ENCODE measurements at regions not wholly inside any gene's neighbourhood (a gene's known extent, or its start where the extent isn't known, plus 50 kb on each side); places are given as distances from the start of the nearest gene placed in this dataset.

DNA sequence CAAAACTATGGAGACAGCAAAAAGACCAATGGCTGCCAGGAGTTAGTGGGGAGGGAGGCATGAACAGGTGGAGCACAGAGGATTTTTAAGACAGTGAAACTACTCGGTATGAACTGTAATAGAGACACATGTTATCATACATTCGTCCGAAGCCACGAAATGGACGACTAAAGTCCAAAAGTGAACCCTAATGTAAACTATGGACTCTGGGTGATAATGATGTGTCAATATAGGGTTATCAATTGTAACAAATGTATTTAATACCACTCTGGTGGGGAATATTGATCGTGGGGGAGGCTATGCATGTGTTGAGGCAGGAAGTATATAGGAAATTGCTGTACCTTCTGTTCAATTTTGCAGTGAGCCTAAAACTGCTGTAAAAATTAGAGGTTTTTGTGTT is 107.0 kb downstream of the CPN2 start:
- ATAC-seq = no peak
- intact Hi-C loops (cut with DNase I) = loop anchor here in 1 of 2 donors (10.0 kb wide), 1 partner anchor 59 kb away; no protein-coding TSS in a partner anchor
- no peak for DNase-seq

GRCh38 chr3:194245474-194245873 is 105.7 kb downstream of the CPN2 start:
- ATAC-seq = no peak
- intact Hi-C loops (cut with DNase I) = loop anchor here in 1 of 2 donors (10.0 kb wide), 1 partner anchor 61 kb away; no protein-coding TSS in a partner anchor
- DNase-seq = no peak

GRCh38 chr3:194245975-194246561 is 105.1 kb downstream of the CPN2 start:
- DNase-seq (no peak), ATAC-seq (no peak)
- intact Hi-C loops (cut with DNase I) = loop anchor here in 1 of 2 donors (10.0 kb wide), 1 partner anchor 61 kb away; no protein-coding TSS in a partner anchor

GRCh38 chr3:194246709-194247349 is 104.3 kb downstream of the CPN2 start:
- ATAC-seq (no peak), DNase-seq (no peak)
- intact Hi-C loops (cut with DNase I) = loop anchor here in 1 of 2 donors (10.0 kb wide), 1 partner anchor 62 kb away; no protein-coding TSS in a partner anchor

DNA sequence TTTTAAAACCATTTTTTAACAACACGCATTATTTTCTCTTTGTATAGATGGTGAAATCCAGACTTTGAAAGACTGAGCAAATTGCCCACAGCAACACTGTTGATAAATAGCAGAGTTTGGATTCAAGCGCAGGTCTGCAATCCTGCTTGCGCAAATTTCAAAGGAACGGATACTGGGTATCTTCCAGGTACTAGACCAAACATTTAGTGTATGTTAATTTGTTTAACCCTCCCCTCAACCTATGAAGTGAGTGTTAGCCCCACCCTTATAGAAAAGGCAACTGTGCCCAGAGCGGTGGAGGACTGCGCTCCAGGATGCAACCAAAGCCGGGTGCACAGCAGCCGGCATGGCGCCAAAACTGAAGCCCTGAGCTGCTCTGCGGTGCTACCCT is 103.8 kb downstream of the CPN2 start:
- no peak for ATAC-seq
- intact Hi-C loops (cut with DNase I) = loop anchor here in 1 of 2 donors (10.0 kb wide), 1 partner anchor 63 kb away; no protein-coding TSS in a partner anchor

DNA sequence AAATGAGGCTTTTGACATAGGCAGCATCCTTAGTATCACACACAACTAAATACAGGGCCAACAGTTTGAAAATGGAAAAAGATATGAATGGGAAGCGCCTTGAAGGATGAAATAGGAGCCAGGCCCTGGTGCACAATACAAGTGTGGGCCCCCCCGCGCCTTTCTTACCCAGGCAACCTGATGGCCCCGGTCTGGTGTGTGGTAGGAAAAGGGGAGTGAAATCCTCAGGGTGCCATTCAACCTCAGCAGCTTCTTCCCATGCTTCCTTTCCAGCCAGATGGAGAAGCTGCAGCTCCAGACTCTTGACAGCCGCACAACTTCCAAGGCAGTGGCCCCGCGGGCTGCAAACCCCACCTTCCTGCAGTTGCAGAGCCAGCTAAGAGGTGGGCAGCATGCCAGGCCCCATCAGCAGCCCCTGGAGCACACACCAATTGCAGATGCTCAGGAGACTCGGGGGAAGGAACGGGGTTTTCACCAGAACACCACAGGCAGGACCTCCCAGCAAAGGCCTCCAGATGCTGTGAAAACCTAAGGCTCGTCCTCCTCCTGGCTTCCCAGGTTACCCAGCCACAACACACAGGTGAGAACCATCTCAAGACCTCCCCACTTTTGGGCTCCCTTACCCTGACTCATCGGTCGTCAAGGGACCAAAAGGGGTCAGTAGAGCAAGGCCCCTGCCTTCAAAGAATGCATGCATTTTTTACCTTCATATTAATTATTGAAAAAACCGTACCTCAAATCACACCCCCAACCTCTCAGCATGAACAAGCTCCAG is 101.6 kb downstream of the CPN2 start:
- no peak for DNase-seq
- ATAC-seq = no peak
- intact Hi-C loops (cut with DNase I) = loop anchor here in 1 of 2 donors (10.0 kb wide), 1 partner anchor 65 kb away; no protein-coding TSS in a partner anchor

More for the DNA sequence above, 103.8 kb downstream of the CPN2 start:
- DNase-seq = no peak

DNA sequence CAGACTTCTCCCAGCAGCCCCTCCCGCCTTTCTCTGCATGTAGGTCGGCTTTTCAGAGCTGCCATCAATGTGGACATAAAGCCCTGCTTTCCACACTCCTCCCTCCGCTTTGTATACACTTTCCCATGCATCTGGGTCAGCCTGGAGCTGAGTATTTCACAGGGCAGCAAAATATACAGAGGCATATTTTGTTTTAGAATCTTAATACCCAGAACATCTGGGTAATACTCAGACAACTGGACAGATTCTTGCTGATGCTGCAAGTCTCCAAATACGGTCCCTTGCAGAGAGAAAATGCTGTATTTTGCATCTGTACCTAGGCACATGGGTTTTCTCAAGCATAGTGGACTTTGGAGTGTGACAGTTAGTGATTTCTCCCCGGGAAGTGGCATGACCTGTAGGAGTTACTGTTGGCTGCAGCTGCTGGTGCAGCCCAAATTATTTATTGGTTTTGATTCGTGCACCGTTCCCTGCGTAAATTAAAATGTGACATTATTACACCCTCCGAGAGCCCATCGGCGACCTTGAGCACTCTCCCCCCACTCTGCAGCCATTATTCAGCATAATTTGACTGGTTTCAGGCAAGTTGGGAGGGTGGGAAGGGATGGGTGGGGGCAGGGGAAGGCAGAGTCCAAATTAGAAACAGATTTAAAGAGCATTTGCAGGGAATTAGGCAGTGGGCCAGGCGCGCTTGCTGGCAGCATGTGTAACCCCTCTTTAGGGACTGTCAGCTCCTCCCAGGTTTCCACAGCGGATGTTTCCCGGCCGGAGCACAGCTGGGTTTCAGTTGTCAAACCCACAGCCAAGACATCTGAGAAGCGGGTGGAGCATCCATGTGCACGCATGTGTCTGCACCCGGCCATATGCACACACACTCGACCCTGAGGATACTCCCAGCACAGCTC is 100.8 kb downstream of the CPN2 start:
- DNase-seq (peak; percentile 84), ATAC-seq (peak; percentile 72 to 78)
- intact Hi-C loops (cut with DNase I) = no loop called here

DNA sequence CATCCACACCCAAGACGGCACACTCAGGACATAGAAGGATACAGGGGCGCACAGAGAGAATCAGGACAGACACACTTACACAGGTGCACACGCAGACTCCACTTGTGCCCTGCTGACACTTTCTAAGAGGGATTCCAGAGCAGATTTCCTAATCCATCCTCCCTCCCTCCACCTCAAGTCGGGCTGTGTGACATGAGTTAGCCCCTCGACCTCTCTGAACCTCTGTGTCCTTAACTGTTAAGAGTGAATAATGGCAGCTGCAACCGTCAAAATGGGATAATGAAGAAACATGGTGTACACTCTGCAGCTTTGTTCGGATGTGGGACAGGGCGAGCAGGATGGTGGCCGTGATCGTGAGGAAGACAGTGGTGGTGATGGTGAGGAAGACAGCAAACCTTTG is 100.1 kb downstream of the CPN2 start:
- intact Hi-C loops (cut with DNase I) = no loop called here
- no peak for ATAC-seq
- DNase-seq = no peak

DNA sequence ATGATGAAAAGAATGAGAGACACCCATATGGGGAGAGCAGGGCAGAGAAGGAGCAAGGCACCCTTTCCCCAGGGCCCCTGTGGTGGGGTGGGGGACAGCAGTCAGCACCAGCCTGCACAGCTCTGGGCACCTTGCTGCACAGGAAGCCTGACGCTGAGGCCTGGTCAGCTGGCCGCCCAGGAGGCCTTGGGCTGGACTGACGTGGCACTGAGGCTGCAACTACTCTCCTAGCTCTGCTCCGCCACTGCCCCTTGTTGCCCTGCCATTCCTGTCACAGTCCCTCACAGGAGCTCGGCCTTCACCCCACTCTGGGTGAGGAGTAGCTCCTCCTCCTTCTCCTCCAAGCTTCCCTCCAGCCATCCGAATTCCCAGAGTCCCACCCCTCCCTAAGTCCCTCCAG is 99.7 kb downstream of the CPN2 start:
- DNase-seq (no peak), ATAC-seq (no peak)
- intact Hi-C loops (cut with DNase I) = no loop called here

GRCh38 chr3:194251891-194252560 is 99.1 kb downstream of the CPN2 start:
- intact Hi-C loops (cut with DNase I) = no loop called here
- ATAC-seq (no peak), DNase-seq (no peak)

DNA sequence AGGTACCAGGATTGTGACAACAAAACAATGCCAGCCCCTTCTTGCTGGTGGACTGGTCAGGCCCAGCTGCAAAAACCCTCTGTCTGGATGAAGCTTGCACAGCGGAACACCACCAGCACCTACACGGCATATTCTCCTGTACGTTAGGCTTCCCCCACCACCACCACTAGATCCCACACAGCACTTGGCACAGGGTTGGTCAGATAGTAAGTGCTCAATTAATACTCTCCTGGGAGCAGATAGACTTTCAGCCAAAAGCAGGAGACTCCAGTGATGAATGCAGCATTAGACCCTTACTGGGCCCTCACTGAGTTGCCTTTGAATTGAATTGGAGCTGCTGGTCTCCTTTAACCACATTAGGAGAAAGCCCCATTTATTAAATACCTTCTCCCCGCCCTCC is 97.9 kb downstream of the CPN2 start:
- DNase-seq (no peak), ATAC-seq (no peak)
- intact Hi-C loops (cut with DNase I) = no loop called here

- no peak for ATAC-seq
- intact Hi-C loops (cut with DNase I) = no loop called here
- no peak for DNase-seq
These were observed 97.1 kb downstream of the CPN2 start for GRCh38 chr3:194254040-194254439.

DNA sequence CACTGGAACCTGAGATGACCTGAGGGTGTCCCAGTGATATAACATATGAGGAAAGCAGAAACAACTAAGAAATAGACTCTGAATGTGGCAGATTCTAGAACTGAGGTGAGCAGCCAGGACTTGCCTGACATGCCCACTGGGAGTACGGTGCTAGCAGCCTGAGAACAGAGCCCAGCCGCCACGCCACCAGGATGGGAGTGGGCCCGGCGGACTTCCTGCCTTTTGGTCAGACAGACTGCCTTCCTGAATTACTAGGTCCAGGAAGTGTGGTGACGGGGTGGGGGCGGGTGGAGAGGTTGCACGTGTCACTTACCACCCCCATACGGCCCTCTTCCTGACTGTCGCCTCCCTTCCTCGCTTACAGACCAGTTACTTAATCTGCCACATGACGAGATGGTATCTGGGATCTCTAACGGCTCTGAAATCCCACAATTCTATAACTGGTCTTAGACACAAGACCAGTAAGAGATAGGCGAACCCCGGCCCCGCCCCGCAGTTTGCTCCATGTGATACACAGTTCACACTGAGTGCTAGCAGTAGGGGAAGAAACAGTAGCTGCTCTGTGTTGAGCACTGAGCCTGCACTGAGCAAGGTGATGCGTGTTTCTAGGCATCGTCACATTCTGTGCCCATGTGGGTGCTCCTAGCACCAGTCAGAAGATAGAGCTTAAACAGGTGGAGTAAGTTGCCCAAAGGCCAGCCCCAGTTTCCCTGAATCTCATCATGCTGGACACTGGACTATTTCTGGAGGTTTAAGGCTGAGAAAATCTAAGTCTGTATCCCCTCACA is 95.7 kb downstream of the CPN2 start:
- DNase-seq = peak; percentile 92
- intact Hi-C loops (cut with DNase I) = no loop called here
- ATAC-seq = peak; percentile 75 to 81

DNA sequence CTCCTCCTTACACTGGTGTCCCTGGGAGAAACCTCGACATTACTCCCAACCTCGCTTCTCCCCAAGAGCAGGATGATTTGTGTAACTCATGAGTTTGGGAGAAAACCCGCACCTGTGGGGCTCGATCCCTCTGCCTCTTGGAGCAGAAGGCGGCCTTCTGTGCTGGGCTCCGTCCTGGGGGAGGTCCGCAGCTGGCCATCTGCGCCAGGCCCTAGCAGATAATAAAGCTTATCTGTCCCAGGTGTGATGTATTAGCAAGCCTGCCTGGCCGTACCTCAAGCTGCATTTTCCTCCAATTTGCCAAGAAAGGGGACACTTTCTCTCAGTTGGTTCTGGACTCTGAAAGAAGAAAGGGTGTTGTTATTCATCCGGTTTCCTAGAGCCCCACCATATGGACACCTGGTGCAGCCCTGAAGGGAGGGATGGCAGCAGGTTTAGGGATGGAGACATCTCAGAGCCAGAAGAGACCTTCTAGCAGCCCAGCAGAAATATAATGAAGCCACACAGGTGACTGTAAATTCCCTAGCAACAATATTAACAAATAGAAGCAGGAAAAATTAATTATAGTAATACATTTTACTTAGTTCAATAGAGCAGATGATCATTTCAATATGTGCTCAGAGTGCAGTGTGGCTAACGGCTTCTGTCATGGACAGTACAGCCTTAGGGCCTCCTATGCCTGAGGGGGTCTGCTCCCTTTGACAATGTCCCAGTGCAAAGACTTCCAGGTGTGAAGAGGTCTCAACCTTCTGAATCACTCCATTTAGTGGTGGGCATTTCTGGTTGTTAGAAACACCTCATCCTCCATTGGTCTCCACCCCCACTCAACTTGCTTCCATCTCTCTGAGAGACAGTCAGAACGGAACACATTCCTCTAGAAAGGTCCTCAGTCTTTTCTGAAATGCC is 94.8 kb downstream of the CPN2 start:
- DNase-seq (no peak), ATAC-seq (no peak)
- intact Hi-C loops (cut with DNase I) = no loop called here

- no peak for ATAC-seq
- no peak for DNase-seq
- intact Hi-C loops (cut with DNase I) = no loop called here
These were observed 93.9 kb downstream of the CPN2 start for GRCh38 chr3:194257151-194257621.

GRCh38 chr3:194257916-194258668 is 93.0 kb downstream of the CPN2 start:
- DNase-seq (no peak), ATAC-seq (no peak)
- intact Hi-C loops (cut with DNase I) = no loop called here

All from left cardiac atrium (tissue), 4 donors.